Endothelial cell of umbilical vein (primary cell): ENCODE measurements at regions not wholly inside any gene's neighbourhood (a gene's known extent, or its start where the extent isn't known, plus 50 kb on each side); places are given as distances from the start of the nearest gene placed in this dataset.

Experiments used
- BruUV-seq: library from RNA; stranded (reverse); fragments of 400-500 nt; replicated peaks from 2 replicates; lab custom pipeline; 2021; lab: Mats Ljungman, UMichigan
- CTCF ChIA-PET: fragments of 300-600, 350-600 bp; sonication (Branson Sonifier 250); formaldehyde crosslinking; loops from one replicate; lab custom pipeline; 2021; ENCODE audit warnings: antibody characterized with exemption, inconsistent platforms; lab: Charles Lee
- POLR2A ChIA-PET: fragments of 300-600, 350-600 bp; sonication (Branson Sonifier 250); formaldehyde crosslinking; loops from one replicate; lab custom pipeline; 2021; ENCODE audit warnings: antibody characterized with exemption, inconsistent platforms; lab: Charles Lee
- DNase-seq: peaks from one replicate; pipeline ENCODE4 v3.0.0-alpha.2; 2011; ENCODE audit warnings: low read depth, low spot score
- FAIRE-seq: peaks from 2 replicates; lab custom pipeline; 2011; peaks lifted over from hg19 to GRCh38; lab: Jason Lieb, UNC
- H2AFZ ChIP-seq: 2 replicates; pipeline ENCODE4 v1.6.0; 2012; ENCODE audit warnings: low read depth, low read length, control low read depth, inconsistent platforms
- H3K27ac ChIP-seq: 2 replicates; pipeline ENCODE4 v1.5.1; 2011; ENCODE audit warnings: low read depth, mild to moderate bottlenecking, control low read depth, low read length, moderate library complexity; ENCODE audit not compliant: insufficient read depth
- H3K27me3 ChIP-seq, 2 experiments: 2 replicates each; pipeline versions ENCODE4 v1.6.0 to v1.6.1; 2011; ENCODE audit warnings: low read length in 2 of 2, mixed read lengths in 1 of 2; ENCODE audit not compliant: control insufficient read depth in 2 of 2, insufficient read depth in 2 of 2
- H3K36me3 ChIP-seq, 2 experiments: 2 replicates in 1 of 2; 3 replicates in 1 of 2; pipeline ENCODE4 v1.5.1; 2011; ENCODE audit warnings: low read length in 2 of 2, mild to moderate bottlenecking in 1 of 2, moderate library complexity in 1 of 2; ENCODE audit not compliant: control insufficient read depth in 2 of 2, insufficient read depth in 2 of 2; ENCODE audit errors: extremely low read depth in 1 of 2
- H3K4me1 ChIP-seq: 3 replicates; pipeline ENCODE4 v1.5.1; 2011; ENCODE audit warnings: mild to moderate bottlenecking, low read length; ENCODE audit not compliant: control insufficient read depth, insufficient read depth; ENCODE audit errors: extremely low read depth
- H3K4me2 ChIP-seq: 2 replicates; pipeline ENCODE4 v1.6.1; 2011; ENCODE audit warnings: low read length, control low read depth, mixed read lengths; ENCODE audit not compliant: insufficient read depth
- H3K4me3 ChIP-seq, 3 experiments: fragments of 200-600 bp in 1 of 3; sonication (generic), shearing (Covaris generic) in 1 of 3; replicated peaks in 1 of 3; 2 replicates each; pipeline ENCODE4 v1.5.1; 2011 to 2016; ENCODE audit warnings: control low read depth in 3 of 3, low read length in 3 of 3, mild to moderate bottlenecking in 2 of 3, inconsistent platforms in 1 of 3, low read depth in 1 of 3, moderate library complexity in 1 of 3; ENCODE audit not compliant: insufficient read depth in 1 of 3
- H3K79me2 ChIP-seq: 2 replicates; pipeline ENCODE4 v1.6.0; 2012; ENCODE audit warnings: low read length, inconsistent platforms; ENCODE audit not compliant: control insufficient read depth, insufficient read depth
- H3K9ac ChIP-seq: replicated peaks from 2 replicates; pipeline ENCODE3; 2011; ENCODE audit warnings: low read length, control low read depth; ENCODE audit not compliant: insufficient read depth; ENCODE audit errors: extremely low read depth
- H3K9me1 ChIP-seq: replicated peaks from 3 replicates; pipeline ENCODE4 v1.6.0; 2011; ENCODE audit warnings: mild to moderate bottlenecking, low read length; ENCODE audit not compliant: control insufficient read depth, insufficient read depth; ENCODE audit errors: extremely low read depth
- H3K9me3 ChIP-seq: replicated peaks from 2 replicates; pipeline ENCODE4 v1.5.1; 2012; ENCODE audit warnings: low read length, inconsistent platforms; ENCODE audit not compliant: control insufficient read depth, insufficient read depth
- H4K20me1 ChIP-seq: replicated peaks from 2 replicates; pipeline ENCODE3; 2011; ENCODE audit warnings: mild to moderate bottlenecking, low read length; ENCODE audit not compliant: control insufficient read depth, insufficient read depth; ENCODE audit errors: extremely low read depth
- CTCF ChIP-seq, 2 donors: IDR thresholded peaks; 1 replicate in 1 of 2; 2 replicates in 1 of 2; pipeline ENCODE4 v1.5.1; 2011; ENCODE audit warnings: low read length in 2 of 2, mild to moderate bottlenecking in 2 of 2, moderate library complexity in 2 of 2, control low read depth in 1 of 2, inconsistent platforms in 1 of 2, low read depth in 1 of 2; ENCODE audit not compliant: insufficient read depth in 1 of 2; ENCODE audit errors: extremely low read depth in 1 of 2
- EZH2 ChIP-seq: IDR thresholded peaks from 2 replicates; pipeline ENCODE4 v1.6.1; 2012; ENCODE audit warnings: borderline replicate concordance, low read depth, mild to moderate bottlenecking, moderate library complexity, low read length, inconsistent platforms; ENCODE audit not compliant: severe bottlenecking
- FOS ChIP-seq: IDR thresholded peaks from 2 replicates; pipeline ENCODE4 v1.6.1; 2011; ENCODE audit warnings: mild to moderate bottlenecking, low read length, moderate library complexity, borderline replicate concordance; ENCODE audit not compliant: insufficient read depth
- GATA2 ChIP-seq: IDR thresholded peaks from 2 replicates; pipeline ENCODE4 v1.7.0; 2011; ENCODE audit warnings: low read depth, mild to moderate bottlenecking, moderate library complexity, mixed read lengths, low read length; ENCODE audit not compliant: insufficient read length, insufficient read depth
- JUN ChIP-seq: IDR thresholded peaks from 2 replicates; pipeline ENCODE4 v1.6.1; 2011; ENCODE audit warnings: borderline replicate concordance, low read depth; ENCODE audit not compliant: insufficient read length, insufficient read depth
- MYC ChIP-seq: IDR thresholded peaks from one replicate; pipeline ENCODE4 v1.6.1; 2011; ENCODE audit warnings: mild to moderate bottlenecking, low read depth, low read length
- POLR2A ChIP-seq: IDR thresholded peaks from 2 replicates; pipeline ENCODE4 v1.6.1; 2012; ENCODE audit warnings: low read depth, mild to moderate bottlenecking, control low read depth, low read length
- POLR2AphosphoS5 ChIP-seq: IDR thresholded peaks from 2 replicates; pipeline ENCODE4 v1.6.1; 2012; ENCODE audit warnings: low read depth, mild to moderate bottlenecking, control low read depth, low read length, moderate library complexity; ENCODE audit not compliant: insufficient read depth
- dilution Hi-C: fragments of 300-500 bp; cut with MboI; formaldehyde crosslinking; loops from one replicate; pipeline ENCODE4 v1.15.0; 2019; ENCODE audit warnings: low sequenced_read_pairs; ENCODE audit not compliant: extremely low pct_ligation_motif_present
- intact Hi-C: fragments of 100-400 bp; cut with micrococcal nuclease; formaldehyde crosslinking; loops from one replicate; pipeline ENCODE4 v1.10.0; 2022
- TF ChIP-seq, protein P1 (sequence below): IDR thresholded peaks from 2 replicates; pipeline ENCODE4 v1.6.1; 2011; ENCODE audit not compliant: insufficient read depth, insufficient read length

DNA sequence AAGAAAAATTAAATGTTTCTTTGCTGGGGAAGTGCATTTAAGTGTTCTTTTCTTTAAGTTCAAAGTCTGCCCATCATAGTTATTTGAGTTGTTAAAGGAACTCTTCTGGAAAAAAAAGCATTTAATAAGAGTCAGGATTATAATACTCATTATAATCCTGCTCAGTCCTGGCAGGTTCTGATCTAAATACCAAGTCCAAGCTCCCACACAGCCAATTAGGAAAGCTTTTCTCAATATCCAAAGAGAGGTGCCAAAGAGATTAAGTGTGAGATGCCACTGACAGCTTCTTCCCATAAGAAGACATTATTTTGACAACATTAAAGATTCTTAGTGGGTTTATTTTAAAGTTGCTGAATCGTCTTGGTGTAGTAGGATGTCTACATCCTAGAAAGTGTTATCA, 235.2 kb upstream of the DAB2 start:
- no peak overlapping the region for H2AFZ ChIP-seq
- no peak overlapping the region for H3K4me3 ChIP-seq
- no peaks in the 10 kb centered on the region for H3K79me2 ChIP-seq
- TF ChIP-seq FOS: no peak
- TF ChIP-seq EZH2: no peak
- TF ChIP-seq GATA2: no peak
- TF ChIP-seq, protein P1, sequence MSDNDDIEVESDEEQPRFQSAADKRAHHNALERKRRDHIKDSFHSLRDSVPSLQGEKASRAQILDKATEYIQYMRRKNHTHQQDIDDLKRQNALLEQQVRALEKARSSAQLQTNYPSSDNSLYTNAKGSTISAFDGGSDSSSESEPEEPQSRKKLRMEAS: no peak
- TF ChIP-seq POLR2A: no peak
- no peak for TF ChIP-seq JUN
- no peak for TF ChIP-seq POLR2AphosphoS5
- TF ChIP-seq MYC: no peak
- TF ChIP-seq CTCF (IDR thresholded peaks at IDR 0.05; ENCODE audit: extremely low read depth in 1 of 2, insufficient read depth in 1 of 2, low read depth in 1 of 2, low read length in 2 of 2): no peak
- H3K4me1 ChIP-seq: peaks cover 11% of the 10 kb centered on the region
- H3K4me2 ChIP-seq: no peak overlapping the region
- H3K27ac ChIP-seq: no peak overlapping the region
- H4K20me1 ChIP-seq: no peaks in the 10 kb centered on the region
- H3K36me3 ChIP-seq: no peaks in the 10 kb centered on the region
- intact Hi-C loops (no loop called here), dilution Hi-C loops (no loop called here)
- no peaks in the 10 kb centered on the region for H3K9me1 ChIP-seq
- DNase-seq: no peak
- no peaks in the 10 kb centered on the region for H3K27me3 ChIP-seq
- POLR2A ChIA-PET: no interaction called here
- no peak for FAIRE-seq
- H3K9ac ChIP-seq: no peak overlapping the region
- no peaks in the 10 kb centered on the region for H3K9me3 ChIP-seq
- CTCF ChIA-PET: no interaction called here
- BruUV-seq: no TSS peak
